ENCODE measurements at regions not wholly inside any gene's neighbourhood (a gene's known extent, or its start where the extent isn't known, plus 50 kb on each side); places are given as distances from the start of the nearest gene placed in this dataset.

GRCh38 chr1:172976222-172977041 is 74.3 kb downstream of the TNFSF18 start:
- Histone ChIP-seq H3K27me3 (ENCODE audit: insufficient read depth, low read depth, severe bottlenecking) (peaks cover 30% of the 10 kb centered on the region), H3K9me3 (ENCODE audit: severe bottlenecking) (no peaks in the 10 kb centered on the region), H3K4me3 (ENCODE audit: low read depth, low read length) (no peak overlapping the region), H3K36me3 (no peaks in the 10 kb centered on the region), H3K27ac (no peak overlapping the region)
- DNase-seq = no peak
- TF ChIP-seq CTCF (IDR thresholded peaks at IDR 0.05; ENCODE audit: low read depth, low read length) = no peak

GRCh38 chr1:172977296-172978017 is 73.3 kb downstream of the TNFSF18 start:
- Histone ChIP-seq H3K36me3 (no peaks in the 10 kb centered on the region), H3K4me3 (ENCODE audit: low read depth, low read length) (no peak overlapping the region), H3K9me3 (ENCODE audit: severe bottlenecking) (no peaks in the 10 kb centered on the region), H3K27ac (no peak overlapping the region), H3K27me3 (ENCODE audit: insufficient read depth, low read depth, severe bottlenecking) (peaks cover 25% of the 10 kb centered on the region)
- DNase-seq = no peak
- no peak for TF ChIP-seq CTCF (IDR thresholded peaks at IDR 0.05; ENCODE audit: low read depth, low read length)

GRCh38 chr1:172978595-172978994 is 72.1 kb downstream of the TNFSF18 start:
- no peak for DNase-seq
- peaks cover 23% of the 10 kb centered on the region for H3K27me3 ChIP-seq (ENCODE audit: insufficient read depth, low read depth, severe bottlenecking)
- H3K36me3 ChIP-seq = no peaks in the 10 kb centered on the region
- H3K27ac ChIP-seq = no peak overlapping the region
- H3K9me3 ChIP-seq (ENCODE audit: severe bottlenecking) = no peaks in the 10 kb centered on the region
- H3K4me3 ChIP-seq (ENCODE audit: low read depth, low read length) = no peak overlapping the region
- TF ChIP-seq CTCF (IDR thresholded peaks at IDR 0.05; ENCODE audit: low read depth, low read length) = no peak

GRCh38 chr1:172979828-172980227 is 70.9 kb downstream of the TNFSF18 start:
- TF ChIP-seq CTCF (IDR thresholded peaks at IDR 0.05; ENCODE audit: low read depth, low read length) = no peak
- Histone ChIP-seq H3K27me3 (ENCODE audit: insufficient read depth, low read depth, severe bottlenecking) (peaks cover 20% of the 10 kb centered on the region), H3K27ac (no peak overlapping the region), H3K36me3 (no peaks in the 10 kb centered on the region), H3K4me3 (ENCODE audit: low read depth, low read length) (no peak overlapping the region), H3K9me3 (ENCODE audit: severe bottlenecking) (no peaks in the 10 kb centered on the region)
- no peak for DNase-seq

GRCh38 chr1:172980456-172980855 is 70.3 kb downstream of the TNFSF18 start:
- Histone ChIP-seq H3K27ac (no peak overlapping the region), H3K27me3 (ENCODE audit: insufficient read depth, low read depth, severe bottlenecking) (peaks cover 20% of the 10 kb centered on the region), H3K36me3 (no peaks in the 10 kb centered on the region), H3K4me3 (ENCODE audit: low read depth, low read length) (no peak overlapping the region), H3K9me3 (ENCODE audit: severe bottlenecking) (no peaks in the 10 kb centered on the region)
- no peak for DNase-seq
- TF ChIP-seq CTCF (IDR thresholded peaks at IDR 0.05; ENCODE audit: low read depth, low read length) = no peak

Measured in WERI-Rb-1 (cell line).